Stomach (tissue), 8 donors: ENCODE measurements at regions not wholly inside any gene's neighbourhood (a gene's known extent, or its start where the extent isn't known, plus 50 kb on each side); places are given as distances from the start of the nearest gene placed in this dataset.

Experiments
- DNase-seq, 2 donors: peaks; one replicate each; pipeline versions ENCODE4 v3.0.0 to v3.0.0-alpha.2; 2013 to 2019
- H3K27ac ChIP-seq, 5 donors: fragments of 200-600 bp in 4 of 5; sonication (generic) in 4 of 5; one replicate each; pipeline ENCODE4 v1.5.1; 2013 to 2019; ENCODE audit warnings: mild to moderate bottlenecking in 1 of 5, moderate library complexity in 1 of 5
- H3K27me3 ChIP-seq, 3 donors: fragments of 200-600 bp; sonication (generic); one replicate each; pipeline ENCODE4 v1.5.1; 2017 to 2019; ENCODE audit warnings: mixed run types in 1 of 3
- H3K36me3 ChIP-seq, 4 donors: fragments of 200-600 bp; sonication (generic); 1 replicate in 3 of 4; 2 replicates in 1 of 4; pipeline ENCODE4 v1.5.1; 2016 to 2019
- H3K4me1 ChIP-seq, 4 donors: fragments of 200-600 bp; sonication (generic); one replicate each; pipeline ENCODE4 v1.5.1; 2016 to 2019
- H3K4me3 ChIP-seq, 4 donors: fragments of 200-600 bp; sonication (generic) in 3 of 4; one replicate each; pipeline ENCODE4 v1.5.1; 2016 to 2019; ENCODE audit warnings: mild to moderate bottlenecking in 1 of 4
- H3K9me3 ChIP-seq, 4 donors: fragments of 200-600 bp; sonication (generic); one replicate each; pipeline ENCODE4 v1.5.1; 2016 to 2019
- CTCF ChIP-seq, 7 experiments: fragments of 450-650 bp in 4 of 7; fragments of 200-600 bp in 3 of 7; sonication (generic) in 3 of 7; IDR thresholded peaks; one replicate each; pipeline ENCODE4 v1.5.1; 2016 to 2019; ENCODE audit warnings: antibody characterized with exemption in 7 of 7, control low read depth in 2 of 7, mild to moderate bottlenecking in 1 of 7
- EP300 ChIP-seq: sonication (generic); formaldehyde crosslinking; IDR thresholded peaks from one replicate; pipeline ENCODE4 v1.6.1; 2017; ENCODE audit warnings: antibody characterized with exemption
- POLR2A ChIP-seq, 4 donors: fragments of 450-650 bp; IDR thresholded peaks; one replicate each; pipeline ENCODE4 v1.6.1; 2016; ENCODE audit warnings: antibody characterized with exemption in 4 of 4, control low read depth in 2 of 4, mild to moderate bottlenecking in 1 of 4, moderate library complexity in 1 of 4
- POLR2AphosphoS5 ChIP-seq, 3 donors: sonication (generic); formaldehyde crosslinking; IDR thresholded peaks; one replicate each; pipeline ENCODE4 v1.6.1; 2016; ENCODE audit warnings: antibody characterized with exemption in 3 of 3
- WGBS, 5 donors: extraction: QIAGEN DNeasy Blood & Tissue Kit in 3 of 5; methylation state at CpG; one replicate each; pipeline versions ENCODE4 v1.1.5 to v1.1.7; 2013 to 2018; 5-methylcytosine and 5-hydroxymethylcytosine counted together
- intact Hi-C: fragments of 100-400 bp; cut with DNase I; formaldehyde crosslinking; loops from one replicate; pipeline ENCODE4 v1.15.1; 2023; ENCODE audit warnings: low total_unique reads
- donor health status: healthy with polysubstance abuse.
- donor health status: Bipolar disorder and iron deficiency.
- donor health status: healthy.

DNA sequence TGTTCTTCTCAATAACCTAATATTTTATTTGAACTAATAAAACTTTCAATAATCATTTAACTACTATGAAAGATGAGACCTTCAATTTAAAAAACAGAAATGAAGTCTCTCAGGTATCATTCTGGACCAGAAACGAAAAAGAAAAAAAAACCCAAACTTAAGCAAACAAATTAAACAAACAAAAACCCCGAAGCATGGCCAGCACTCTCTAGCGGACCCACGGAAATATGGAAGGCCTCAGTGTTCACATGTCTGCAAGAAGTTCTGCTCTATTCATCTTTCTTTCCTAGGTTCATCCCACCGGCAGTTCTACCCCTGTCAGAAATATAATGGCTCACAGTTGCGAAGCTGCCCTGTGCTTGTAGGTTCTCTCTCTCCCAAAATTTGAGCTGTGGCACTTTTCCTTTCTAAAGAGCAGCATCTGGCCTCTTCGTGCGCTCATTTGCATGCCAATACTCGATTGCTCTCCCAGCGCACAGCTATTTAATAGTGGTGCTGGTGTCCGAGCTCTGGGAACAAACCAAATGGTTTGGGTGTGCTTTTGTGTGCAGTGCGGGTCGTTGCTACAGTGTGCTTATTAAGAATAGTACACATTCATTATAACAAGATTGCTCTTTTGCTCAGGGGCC is 129.0 kb upstream of the ZEB2 start:
- no peak for TF ChIP-seq POLR2AphosphoS5 (IDR thresholded peaks at IDR 0.05)
- no peak for TF ChIP-seq EP300
- no peak for TF ChIP-seq POLR2A (IDR thresholded peaks at IDR 0.05)
- TF ChIP-seq CTCF (IDR thresholded peaks at IDR 0.05) = no peak
- Histone ChIP-seq H3K4me1 (no peaks in the 10 kb centered on the region), H3K4me3 (no peak overlapping the region), H3K27me3 (no peaks in the 10 kb centered on the region), H3K36me3 (no peaks in the 10 kb centered on the region), H3K9me3 (no peaks in the 10 kb centered on the region), H3K27ac (no peak overlapping the region)
- 68 to 78% (median 72%) methylated on average over 13 of the region's 13 CpGs for WGBS, 5 donors
- DNase-seq = no peak
- intact Hi-C loops = no loop called here

- intact Hi-C loops = no loop called here
- H3K4me1 ChIP-seq = no peaks in the 10 kb centered on the region
- no peaks in the 10 kb centered on the region for H3K27me3 ChIP-seq
- TF ChIP-seq EP300 (no peak), POLR2AphosphoS5 (IDR thresholded peaks at IDR 0.05) (no peak), POLR2A (IDR thresholded peaks at IDR 0.05) (no peak), CTCF (IDR thresholded peaks at IDR 0.05) (no peak)
- no peaks in the 10 kb centered on the region for H3K9me3 ChIP-seq
- H3K27ac ChIP-seq = no peak overlapping the region
- no peak for DNase-seq
- H3K36me3 ChIP-seq = no peaks in the 10 kb centered on the region
- 73 to 89% (median 85%) methylated on average over 3 of the region's 3 CpGs for WGBS, 5 donors
- H3K4me3 ChIP-seq = no peak overlapping the region
Measured at GRCh38 chr2:144645083-144645778, 125.3 kb upstream of the ZEB2 start.

GRCh38 chr2:144644549-144644948 is 124.6 kb upstream of the ZEB2 start:
- Histone ChIP-seq H3K9me3 (no peaks in the 10 kb centered on the region), H3K4me3 (no peak overlapping the region), H3K27me3 (no peaks in the 10 kb centered on the region), H3K36me3 (no peaks in the 10 kb centered on the region), H3K27ac (no peak overlapping the region), H3K4me1 (no peaks in the 10 kb centered on the region)
- no peak for DNase-seq
- 90 to 96% (median 93%) methylated on average over 3 of the region's 3 CpGs for WGBS, 5 donors
- TF ChIP-seq EP300 = no peak
- no peak for TF ChIP-seq POLR2A (IDR thresholded peaks at IDR 0.05)
- TF ChIP-seq POLR2AphosphoS5 (IDR thresholded peaks at IDR 0.05) = no peak
- TF ChIP-seq CTCF (IDR thresholded peaks at IDR 0.05) = no peak
- intact Hi-C loops = no loop called here

GRCh38 chr2:144643537-144644336 is 123.8 kb upstream of the ZEB2 start:
- intact Hi-C loops = no loop called here
- no peak for TF ChIP-seq CTCF (IDR thresholded peaks at IDR 0.05)
- TF ChIP-seq POLR2AphosphoS5 (IDR thresholded peaks at IDR 0.05) = no peak
- TF ChIP-seq EP300 = no peak
- TF ChIP-seq POLR2A (IDR thresholded peaks at IDR 0.05) = no peak
- H3K27ac ChIP-seq = no peak overlapping the region
- no peak for DNase-seq
- no peaks in the 10 kb centered on the region for H3K4me1 ChIP-seq
- no peak overlapping the region for H3K4me3 ChIP-seq
- H3K27me3 ChIP-seq = no peaks in the 10 kb centered on the region
- H3K9me3 ChIP-seq = no peaks in the 10 kb centered on the region
- 80 to 87% (median 84%) methylated on average over 6 of the region's 6 CpGs for WGBS, 5 donors
- no peaks in the 10 kb centered on the region for H3K36me3 ChIP-seq
